SK-N-SH treated with all-trans-retinoic acid at 6 μM for 48 hours (cell line): ENCODE measurements at regions not wholly inside any gene's neighbourhood (a gene's known extent, or its start where the extent isn't known, plus 50 kb on each side); places are given as distances from the start of the nearest gene placed in this dataset.

Experiments used
- ATAC-seq: fragments of 200-7000 bp; cut with Tn5 transposase; 3 replicates; pipeline ENCODE4 v1.9.1; 2020; ENCODE audit warnings: mild to moderate bottlenecking, moderate library complexity
- ARNTL ChIP-seq: fragments of 450-650 bp; formaldehyde crosslinking; IDR thresholded peaks from 2 replicates; pipeline ENCODE4 v1.5.0; 2020; ENCODE audit warnings: low read depth, mild to moderate bottlenecking, moderate library complexity, borderline replicate concordance
- BACH2 ChIP-seq: fragments of 250-450 bp; sonication (Bioruptor Pico); IDR thresholded peaks from 2 replicates; pipeline ENCODE4 v1.9.0; 2021; ENCODE audit warnings: mild to moderate bottlenecking, borderline replicate concordance
- CREB5 ChIP-seq: fragments of 250-450 bp; sonication (Bioruptor Pico); IDR thresholded peaks from 2 replicates; pipeline ENCODE4 v1.5.1; 2020; ENCODE audit warnings: low read depth, mild to moderate bottlenecking, moderate library complexity
- CSDC2 ChIP-seq: fragments of 250-450 bp; sonication (Bioruptor Pico); IDR thresholded peaks from 2 replicates; pipeline ENCODE4 v1.5.0; 2020; ENCODE audit warnings: mild to moderate bottlenecking, moderate library complexity
- ESRRG ChIP-seq: fragments of 250-450 bp; sonication (Bioruptor Pico); IDR thresholded peaks from 2 replicates; pipeline ENCODE4 v1.6.1; 2021; ENCODE audit warnings: mild to moderate bottlenecking
- GLIS3 ChIP-seq: fragments of 250-450 bp; sonication (Bioruptor Pico); IDR thresholded peaks from 2 replicates; pipeline ENCODE4 v1.5.0; 2020; ENCODE audit warnings: mild to moderate bottlenecking, moderate library complexity
- ISL1 ChIP-seq: fragments of 250-450 bp; sonication (Bioruptor Pico); IDR thresholded peaks from 2 replicates; pipeline ENCODE4 v2.1.2; 2022; ENCODE audit warnings: mild to moderate bottlenecking, moderate library complexity
- OSR1 ChIP-seq: fragments of 250-450 bp; sonication (Bioruptor Pico); IDR thresholded peaks from 2 replicates; pipeline ENCODE4 v1.8.0; 2022; ENCODE audit warnings: moderate library complexity, mild to moderate bottlenecking, inconsistent platforms
- PPARA ChIP-seq: fragments of 250-450 bp; sonication (Bioruptor Pico); IDR thresholded peaks from 2 replicates; pipeline ENCODE4 v1.5.0; 2020; ENCODE audit warnings: mild to moderate bottlenecking, borderline replicate concordance
- RARB ChIP-seq: fragments of 250-450 bp; sonication (Bioruptor Pico); IDR thresholded peaks from 2 replicates; pipeline ENCODE4 v1.8.0; 2021; ENCODE audit warnings: mild to moderate bottlenecking, moderate library complexity
- SNAI2 ChIP-seq: fragments of 250-450 bp; sonication (Bioruptor Pico); IDR thresholded peaks from 2 replicates; pipeline ENCODE4 v1.5.0; 2020; ENCODE audit warnings: mild to moderate bottlenecking, moderate library complexity
- TCF4 ChIP-seq: fragments of 250-450 bp; sonication (Bioruptor Pico); IDR thresholded peaks from 2 replicates; pipeline ENCODE4 v1.8.0; 2021; ENCODE audit warnings: mild to moderate bottlenecking, moderate library complexity, borderline replicate concordance
- TOX ChIP-seq: fragments of 250-450 bp; sonication (Bioruptor Pico); IDR thresholded peaks from 2 replicates; pipeline ENCODE4 v1.8.0; 2021; ENCODE audit warnings: mild to moderate bottlenecking, moderate library complexity, borderline replicate concordance
- ZC3H10 ChIP-seq: fragments of 250-450 bp; sonication (Bioruptor Pico); IDR thresholded peaks from 2 replicates; pipeline ENCODE4 v1.5.1; 2021; ENCODE audit warnings: mild to moderate bottlenecking, moderate library complexity
- ZFP3 ChIP-seq: fragments of 250-450 bp; sonication (Bioruptor Pico); IDR thresholded peaks from 2 replicates; pipeline ENCODE4 v1.5.0; 2020; ENCODE audit warnings: mild to moderate bottlenecking, moderate library complexity
- ZFP30 ChIP-seq: fragments of 450-650 bp; formaldehyde crosslinking; IDR thresholded peaks from 2 replicates; pipeline ENCODE4 v1.5.0; 2022; ENCODE audit warnings: mild to moderate bottlenecking, moderate library complexity
- ZNF565 ChIP-seq: fragments of 450-650 bp; formaldehyde crosslinking; conservative IDR thresholded peaks from 2 replicates; pipeline ENCODE4 v1.5.0; 2020; ENCODE audit warnings: low read depth, mild to moderate bottlenecking, moderate library complexity
- ZNF70 ChIP-seq: fragments of 450-650 bp; formaldehyde crosslinking; IDR thresholded peaks from 2 replicates; pipeline ENCODE4 v1.5.0; 2020; ENCODE audit warnings: mild to moderate bottlenecking, moderate library complexity
- ZNF8 ChIP-seq: fragments of 450-650 bp; formaldehyde crosslinking; IDR thresholded peaks from 2 replicates; pipeline ENCODE4 v1.5.0; 2020; ENCODE audit warnings: mild to moderate bottlenecking, moderate library complexity
- TF ChIP-seq, protein P1 (sequence below): fragments of 250-450 bp; sonication (Bioruptor Pico); IDR thresholded peaks from 2 replicates; pipeline ENCODE4 v1.5.1; 2021; ENCODE audit warnings: mild to moderate bottlenecking, moderate library complexity
- TF ChIP-seq, protein P2 (sequence below): fragments of 250-450 bp; sonication (Bioruptor Pico); IDR thresholded peaks from 2 replicates; pipeline ENCODE4 v1.8.0; 2020; ENCODE audit warnings: mild to moderate bottlenecking, moderate library complexity, borderline replicate concordance
- TF ChIP-seq, protein P3 (sequence below): fragments of 250-450 bp; sonication (Bioruptor Pico); IDR thresholded peaks from 2 replicates; pipeline ENCODE4 v1.8.0; 2021; ENCODE audit warnings: low read depth, mild to moderate bottlenecking, moderate library complexity, borderline replicate concordance

- ATAC-seq = no peak
- TF ChIP-seq ARNTL (CRISPR knock-in tag) = no peak
- no peak for TF ChIP-seq ISL1 (CRISPR knock-in tag)
- TF ChIP-seq ZC3H10 (CRISPR knock-in tag) = no peak
- TF ChIP-seq SNAI2 = no peak
- TF ChIP-seq, protein P1, sequence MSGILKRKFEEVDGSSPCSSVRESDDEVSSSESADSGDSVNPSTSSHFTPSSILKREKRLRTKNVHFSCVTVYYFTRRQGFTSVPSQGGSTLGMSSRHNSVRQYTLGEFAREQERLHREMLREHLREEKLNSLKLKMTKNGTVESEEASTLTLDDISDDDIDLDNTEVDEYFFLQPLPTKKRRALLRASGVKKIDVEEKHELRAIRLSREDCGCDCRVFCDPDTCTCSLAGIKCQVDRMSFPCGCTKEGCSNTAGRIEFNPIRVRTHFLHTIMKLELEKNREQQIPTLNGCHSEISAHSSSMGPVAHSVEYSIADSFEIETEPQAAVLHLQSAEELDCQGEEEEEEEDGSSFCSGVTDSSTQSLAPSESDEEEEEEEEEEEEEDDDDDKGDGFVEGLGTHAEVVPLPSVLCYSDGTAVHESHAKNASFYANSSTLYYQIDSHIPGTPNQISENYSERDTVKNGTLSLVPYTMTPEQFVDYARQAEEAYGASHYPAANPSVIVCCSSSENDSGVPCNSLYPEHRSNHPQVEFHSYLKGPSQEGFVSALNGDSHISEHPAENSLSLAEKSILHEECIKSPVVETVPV (CRISPR knock-in tag) = no peak
- no peak for TF ChIP-seq TOX
- no peak for TF ChIP-seq OSR1
- TF ChIP-seq, protein P2, sequence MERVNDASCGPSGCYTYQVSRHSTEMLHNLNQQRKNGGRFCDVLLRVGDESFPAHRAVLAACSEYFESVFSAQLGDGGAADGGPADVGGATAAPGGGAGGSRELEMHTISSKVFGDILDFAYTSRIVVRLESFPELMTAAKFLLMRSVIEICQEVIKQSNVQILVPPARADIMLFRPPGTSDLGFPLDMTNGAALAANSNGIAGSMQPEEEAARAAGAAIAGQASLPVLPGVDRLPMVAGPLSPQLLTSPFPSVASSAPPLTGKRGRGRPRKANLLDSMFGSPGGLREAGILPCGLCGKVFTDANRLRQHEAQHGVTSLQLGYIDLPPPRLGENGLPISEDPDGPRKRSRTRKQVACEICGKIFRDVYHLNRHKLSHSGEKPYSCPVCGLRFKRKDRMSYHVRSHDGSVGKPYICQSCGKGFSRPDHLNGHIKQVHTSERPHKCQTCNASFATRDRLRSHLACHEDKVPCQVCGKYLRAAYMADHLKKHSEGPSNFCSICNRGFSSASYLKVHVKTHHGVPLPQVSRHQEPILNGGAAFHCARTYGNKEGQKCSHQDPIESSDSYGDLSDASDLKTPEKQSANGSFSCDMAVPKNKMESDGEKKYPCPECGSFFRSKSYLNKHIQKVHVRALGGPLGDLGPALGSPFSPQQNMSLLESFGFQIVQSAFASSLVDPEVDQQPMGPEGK (CRISPR knock-in tag) = no peak
- no peak for TF ChIP-seq ESRRG
- TF ChIP-seq, protein P3, sequence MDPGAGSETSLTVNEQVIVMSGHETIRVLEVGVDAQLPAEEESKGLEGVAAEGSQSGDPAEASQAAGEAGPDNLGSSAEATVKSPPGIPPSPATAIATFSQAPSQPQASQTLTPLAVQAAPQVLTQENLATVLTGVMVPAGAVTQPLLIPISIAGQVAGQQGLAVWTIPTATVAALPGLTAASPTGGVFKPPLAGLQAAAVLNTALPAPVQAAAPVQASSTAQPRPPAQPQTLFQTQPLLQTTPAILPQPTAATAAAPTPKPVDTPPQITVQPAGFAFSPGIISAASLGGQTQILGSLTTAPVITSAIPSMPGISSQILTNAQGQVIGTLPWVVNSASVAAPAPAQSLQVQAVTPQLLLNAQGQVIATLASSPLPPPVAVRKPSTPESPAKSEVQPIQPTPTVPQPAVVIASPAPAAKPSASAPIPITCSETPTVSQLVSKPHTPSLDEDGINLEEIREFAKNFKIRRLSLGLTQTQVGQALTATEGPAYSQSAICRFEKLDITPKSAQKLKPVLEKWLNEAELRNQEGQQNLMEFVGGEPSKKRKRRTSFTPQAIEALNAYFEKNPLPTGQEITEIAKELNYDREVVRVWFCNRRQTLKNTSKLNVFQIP (CRISPR knock-in tag) = no peak
- TF ChIP-seq ZFP3 (CRISPR knock-in tag) = no peak
- no peak for TF ChIP-seq BACH2 (CRISPR knock-in tag)
- TF ChIP-seq GLIS3 (CRISPR knock-in tag) = no peak
- no peak for TF ChIP-seq ZFP30 (CRISPR knock-in tag)
- no peak for TF ChIP-seq PPARA (CRISPR knock-in tag)
- no peak for TF ChIP-seq ZNF8 (CRISPR knock-in tag)
- no peak for TF ChIP-seq CREB5
- no peak for TF ChIP-seq ZNF565 (CRISPR knock-in tag)
Observed at GRCh38 chr2:23077596-23077995, 307.4 kb upstream of the KLHL29 start.

DNA sequence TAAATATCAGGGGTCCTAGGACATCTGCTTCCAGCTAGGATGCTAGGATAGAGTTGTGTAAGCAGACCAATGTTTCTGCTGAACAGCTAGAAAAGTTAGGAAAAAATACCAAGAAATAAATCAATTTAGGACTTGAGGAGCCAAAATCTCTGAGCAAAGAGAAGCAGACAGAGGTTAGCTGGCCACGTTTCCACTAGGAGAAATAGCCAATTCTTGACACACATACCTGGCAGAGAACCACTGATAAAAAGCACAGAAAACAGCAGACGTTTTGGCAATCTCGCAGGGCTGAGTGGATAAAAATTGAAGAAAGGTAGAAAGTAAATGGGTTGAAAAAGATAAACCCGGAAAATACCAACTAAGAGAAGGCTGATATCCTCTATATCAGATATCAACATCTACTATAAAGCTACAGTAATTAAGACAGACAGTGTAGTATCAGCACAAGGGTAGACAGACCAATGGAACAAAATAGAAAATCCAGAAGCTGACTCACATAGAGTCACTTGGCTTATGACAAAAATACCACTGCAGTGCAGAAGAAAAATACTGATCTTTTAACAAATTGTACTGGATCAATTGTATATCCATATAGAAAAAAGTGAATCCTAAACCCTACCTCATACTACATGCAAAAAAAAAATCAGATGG, 306.1 kb upstream of the KLHL29 start:
- TF ChIP-seq ZFP3 (CRISPR knock-in tag) = no peak
- TF ChIP-seq ISL1 (CRISPR knock-in tag) = no peak
- TF ChIP-seq, protein P2 (CRISPR knock-in tag) = no peak
- TF ChIP-seq ARNTL (CRISPR knock-in tag) = no peak
- TF ChIP-seq CSDC2 (CRISPR knock-in tag) = no peak
- TF ChIP-seq OSR1 = no peak
- TF ChIP-seq TOX = no peak
- no peak for TF ChIP-seq ZNF8 (CRISPR knock-in tag)
- no peak for TF ChIP-seq GLIS3 (CRISPR knock-in tag)
- no peak for ATAC-seq

DNA sequence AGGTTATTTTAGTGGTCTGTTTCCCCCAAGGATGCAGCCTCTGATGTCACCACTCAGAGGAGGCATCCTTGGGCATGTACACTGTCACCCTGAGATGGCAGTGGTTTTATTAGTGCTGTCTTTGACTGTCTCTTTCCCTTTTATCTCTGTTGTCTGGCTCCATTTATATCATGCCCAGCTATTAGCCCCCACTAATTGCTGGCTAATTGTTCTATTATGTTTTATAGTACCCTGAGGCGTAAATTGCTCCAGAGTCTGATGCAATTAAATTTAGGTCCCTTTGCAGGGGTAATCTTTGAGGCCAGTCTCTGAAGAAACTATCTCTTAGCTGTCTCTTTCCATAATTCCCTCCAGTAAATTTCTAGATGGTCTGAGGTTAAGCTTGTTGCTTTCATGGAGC, 301.0 kb upstream of the KLHL29 start:
- ATAC-seq = no peak
- TF ChIP-seq ZFP3 (CRISPR knock-in tag) = no peak
- no peak for TF ChIP-seq TCF4 (CRISPR knock-in tag)
- TF ChIP-seq RARB (CRISPR knock-in tag) = no peak
- TF ChIP-seq ZNF70 (CRISPR knock-in tag) = no peak
